Choroid plexus epithelial cell (primary cell): ENCODE measurements at regions not wholly inside any gene's neighbourhood (a gene's known extent, or its start where the extent isn't known, plus 50 kb on each side); places are given as distances from the start of the nearest gene placed in this dataset.
"Not testable (repeated sequence)": the region's sequence is repeated elsewhere in the genome, so short reads cannot be mapped to it uniquely, and the experiment has no call there.

Source experiments
- DNase-seq: peaks from one replicate; pipeline ENCODE4 v3.0.0-alpha.2; 2010; ENCODE audit warnings: low read depth
- H3K4me3 ChIP-seq: 2 replicates; pipeline ENCODE4 v1.5.1; 2011; ENCODE audit warnings: low read depth, mild to moderate bottlenecking, control low read depth, low read length, moderate library complexity
- TF ChIP-seq, protein P1 (sequence below): conservative IDR thresholded peaks from 2 replicates; pipeline ENCODE4 v1.5.1; 2011; ENCODE audit warnings: low read depth, mild to moderate bottlenecking, control low read depth, inconsistent platforms, low read length, moderate library complexity

- no peak for DNase-seq
- TF ChIP-seq, protein P1, sequence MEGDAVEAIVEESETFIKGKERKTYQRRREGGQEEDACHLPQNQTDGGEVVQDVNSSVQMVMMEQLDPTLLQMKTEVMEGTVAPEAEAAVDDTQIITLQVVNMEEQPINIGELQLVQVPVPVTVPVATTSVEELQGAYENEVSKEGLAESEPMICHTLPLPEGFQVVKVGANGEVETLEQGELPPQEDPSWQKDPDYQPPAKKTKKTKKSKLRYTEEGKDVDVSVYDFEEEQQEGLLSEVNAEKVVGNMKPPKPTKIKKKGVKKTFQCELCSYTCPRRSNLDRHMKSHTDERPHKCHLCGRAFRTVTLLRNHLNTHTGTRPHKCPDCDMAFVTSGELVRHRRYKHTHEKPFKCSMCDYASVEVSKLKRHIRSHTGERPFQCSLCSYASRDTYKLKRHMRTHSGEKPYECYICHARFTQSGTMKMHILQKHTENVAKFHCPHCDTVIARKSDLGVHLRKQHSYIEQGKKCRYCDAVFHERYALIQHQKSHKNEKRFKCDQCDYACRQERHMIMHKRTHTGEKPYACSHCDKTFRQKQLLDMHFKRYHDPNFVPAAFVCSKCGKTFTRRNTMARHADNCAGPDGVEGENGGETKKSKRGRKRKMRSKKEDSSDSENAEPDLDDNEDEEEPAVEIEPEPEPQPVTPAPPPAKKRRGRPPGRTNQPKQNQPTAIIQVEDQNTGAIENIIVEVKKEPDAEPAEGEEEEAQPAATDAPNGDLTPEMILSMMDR: no peak
- H3K4me3 ChIP-seq: no peak overlapping the region
Observed at GRCh38 chr4:167883266-167883665, 209.1 kb upstream of the ANXA10 start.

DNA sequence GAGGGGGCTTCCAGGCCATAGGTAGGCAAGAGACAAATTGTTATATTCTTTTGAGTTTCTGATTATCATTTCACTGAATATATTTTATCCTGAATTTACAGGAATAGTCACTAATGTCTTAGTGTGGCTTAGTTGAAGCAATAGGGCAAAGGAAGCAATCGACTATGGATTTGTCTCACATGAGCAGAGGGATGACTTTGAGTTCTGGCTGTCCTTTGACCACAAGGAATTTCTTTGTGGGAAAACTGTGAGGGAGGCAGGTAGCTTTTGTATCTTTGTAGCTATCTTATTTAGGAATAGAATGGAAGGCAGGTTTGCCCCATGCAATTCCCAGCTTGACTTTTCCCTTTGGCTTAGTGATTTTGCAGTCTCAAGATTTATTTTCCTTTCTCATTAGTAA, 207.3 kb upstream of the ANXA10 start:
- TF ChIP-seq, protein P1: no peak
- DNase-seq: no peak
- H3K4me3 ChIP-seq: no peak overlapping the region

DNA sequence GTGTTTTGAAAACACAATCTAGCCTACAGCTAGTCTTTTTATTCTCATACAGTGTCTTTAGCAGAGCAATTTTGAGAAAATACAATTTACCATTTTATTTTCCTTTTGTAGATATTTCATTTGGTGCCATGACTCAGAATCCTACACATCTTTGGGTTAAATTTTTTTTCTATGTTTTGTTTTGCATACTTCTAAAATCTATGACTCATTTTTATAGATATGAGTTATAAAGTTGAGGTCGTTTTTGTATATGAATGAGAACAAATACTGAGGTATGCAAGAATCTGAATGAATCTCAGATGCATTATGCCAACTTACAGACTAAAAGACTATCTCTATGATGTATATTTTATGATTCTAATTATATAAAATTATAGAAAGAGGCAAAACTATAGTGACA, 206.5 kb upstream of the ANXA10 start:
- peak; percentile 28 for DNase-seq
- H3K4me3 ChIP-seq: no peak overlapping the region
- TF ChIP-seq, protein P1: no peak

- TF ChIP-seq, protein P1: no peak
- H3K4me3 ChIP-seq: no peak overlapping the region
Observed at GRCh38 chr4:167887726-167888125, 204.6 kb upstream of the ANXA10 start.

DNA sequence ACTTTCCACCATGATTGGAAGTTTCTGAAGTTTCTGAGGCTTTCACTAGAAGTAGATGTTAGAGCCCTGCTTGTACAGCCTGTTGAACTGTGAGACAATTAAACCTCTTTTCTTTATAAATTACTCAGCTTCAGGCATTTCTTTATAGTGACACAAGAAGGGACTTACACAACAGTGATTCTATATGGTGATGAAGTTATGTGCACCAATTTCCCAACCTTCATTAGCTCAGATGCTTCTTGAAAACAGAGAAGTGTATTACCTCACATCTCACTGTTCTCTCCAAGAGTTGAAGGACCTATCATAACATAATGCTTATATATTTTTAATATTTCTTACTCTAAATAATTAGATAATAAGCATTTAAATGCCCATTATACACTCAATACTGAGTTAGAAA, 202.1 kb upstream of the ANXA10 start:
- TF ChIP-seq, protein P1: no peak
- no peak overlapping the region for H3K4me3 ChIP-seq
- DNase-seq: peak; percentile 30

More at GRCh38 chr4:167887726-167888125, 204.6 kb upstream of the ANXA10 start:
- no peak for DNase-seq

DNA sequence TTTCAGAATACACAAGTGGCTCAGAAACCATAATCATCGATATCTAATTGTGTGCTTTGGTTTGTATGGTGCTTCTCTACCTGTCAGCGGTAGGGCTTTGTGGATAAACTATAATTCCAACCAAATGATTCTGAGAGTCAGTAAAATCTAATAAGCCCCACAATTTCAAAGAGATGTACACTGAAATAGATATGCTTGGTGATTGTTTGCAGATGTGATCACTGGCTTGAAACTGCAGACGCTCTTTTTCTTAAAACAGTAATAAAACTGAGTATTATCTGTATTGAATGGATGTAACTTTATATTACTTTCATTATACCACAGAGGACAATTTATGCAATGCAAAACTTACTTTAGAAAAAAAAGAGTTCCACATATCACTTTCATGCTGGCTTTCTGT, 198.8 kb upstream of the ANXA10 start:
- TF ChIP-seq, protein P1: no peak
- H3K4me3 ChIP-seq: no peak overlapping the region
- DNase-seq: no peak

- DNase-seq, H3K4me3 ChIP-seq: not testable (repeated sequence)
Observed at GRCh38 chr4:167896260-167896659, 196.1 kb upstream of the ANXA10 start.

- no peak overlapping the region for H3K4me3 ChIP-seq
- peak; percentile 86 for DNase-seq
- TF ChIP-seq, protein P1: no peak
Observed at GRCh38 chr4:167897116-167897515, 195.2 kb upstream of the ANXA10 start.
